GM12878 (cell line): ENCODE measurements at regions not wholly inside any gene's neighbourhood (a gene's known extent, or its start where the extent isn't known, plus 50 kb on each side); places are given as distances from the start of the nearest gene placed in this dataset.

Experiments used
- ATAC-seq: fragments of 200-7000 bp; cut with Tn5 transposase; 3 replicates; pipeline ENCODE4 v1.9.1; 2020; ENCODE audit warnings: mild to moderate bottlenecking, moderate library complexity
- BruUV-seq: library from RNA; stranded (reverse); fragments of 400-500 nt; replicated peaks from 2 replicates; lab custom pipeline; 2021; lab: Mats Ljungman, UMichigan
- CTCF ChIA-PET: fragments of 300-600 bp; sonication (Branson Sonifier 250); formaldehyde crosslinking; extraction: SDS; loops from one replicate; lab custom pipeline; 2021; ENCODE audit warnings: inconsistent platforms; lab: Yijun Ruan, JAX
- POLR2A ChIA-PET: fragments of 350-600 bp; formaldehyde crosslinking; extraction: SDS; loops from one replicate; lab custom pipeline; 2021; ENCODE audit warnings: inconsistent platforms; lab: Charles Lee
- RAD21 ChIA-PET: fragments of 300-600 bp; sonication (Branson Sonifier 250); formaldehyde crosslinking; loops from one replicate; lab custom pipeline; 2023; ENCODE audit warnings: antibody characterized with exemption; ENCODE audit not compliant: unreplicated experiment; lab: Charles Lee
- SMC1A ChIA-PET: fragments of 300-600 bp; sonication (Branson Sonifier 250); formaldehyde crosslinking; loops from one replicate; lab custom pipeline; 2023; ENCODE audit not compliant: unreplicated experiment, uncharacterized antibody; lab: Charles Lee
- DNase-seq: peaks from one replicate; pipeline ENCODE4 v3.0.0-alpha.2; 2011; ENCODE audit warnings: low read depth, low spot score
- FAIRE-seq: peaks from 3 replicates; lab custom pipeline; 2011; peaks lifted over from hg19 to GRCh38; lab: Jason Lieb, UNC
- H2AFZ ChIP-seq: 2 replicates; pipeline ENCODE4 v1.6.0; 2011; ENCODE audit warnings: low read depth, low read length, control low read depth; ENCODE audit not compliant: control insufficient read depth
- H3K27ac ChIP-seq: 2 replicates; pipeline ENCODE4 v1.5.1; 2011; ENCODE audit warnings: control low read depth; ENCODE audit not compliant: control insufficient read depth, insufficient read depth
- H3K27me3 ChIP-seq, 2 experiments: replicated peaks in 1 of 2; 2 replicates each; pipeline versions ENCODE4 v1.6.0 to v1.6.1; 2011; ENCODE audit warnings: low read length in 1 of 2; ENCODE audit not compliant: control insufficient read depth in 2 of 2, insufficient read depth in 2 of 2
- H3K36me3 ChIP-seq, 2 experiments: 2 replicates each; pipeline ENCODE4 v1.5.1; 2011; ENCODE audit warnings: low read length in 1 of 2; ENCODE audit not compliant: control insufficient read depth in 2 of 2, insufficient read depth in 2 of 2
- H3K4me1 ChIP-seq: 2 replicates; pipeline ENCODE4 v1.6.1; 2011; ENCODE audit warnings: mild to moderate bottlenecking, low read length, moderate library complexity, mixed read lengths; ENCODE audit not compliant: control insufficient read depth, insufficient read depth
- H3K4me2 ChIP-seq: 2 replicates; pipeline ENCODE4 v1.6.0; 2011; ENCODE audit warnings: control low read depth; ENCODE audit not compliant: control insufficient read depth, insufficient read depth
- H3K4me3 ChIP-seq: fragments of 200-600 bp; sonication (generic); 2 replicates; pipeline ENCODE4 v1.5.1; 2016
- H3K79me2 ChIP-seq: 2 replicates; pipeline ENCODE4 v1.6.0; 2011; ENCODE audit warnings: low read length; ENCODE audit not compliant: control insufficient read depth, insufficient read depth
- H3K9ac ChIP-seq: 2 replicates; pipeline ENCODE4 v1.8.0; 2011; ENCODE audit warnings: low read length, control low read depth, mixed read lengths; ENCODE audit not compliant: control insufficient read depth, insufficient read depth
- H3K9me3 ChIP-seq: replicated peaks from 3 replicates; pipeline ENCODE4 v1.5.1; 2011; ENCODE audit warnings: mild to moderate bottlenecking, low read length; ENCODE audit not compliant: control insufficient read depth, insufficient read depth
- H4K20me1 ChIP-seq: 2 replicates; pipeline ENCODE4 v1.6.0; 2011; ENCODE audit not compliant: control insufficient read depth, insufficient read depth
- CEBPB ChIP-seq, 2 experiments: fragments of 150-350 bp in 1 of 2; IDR thresholded peaks; 2 replicates each; pipeline ENCODE4 v1.6.1; 2012 to 2014; ENCODE audit warnings: low read depth in 2 of 2, low read length in 2 of 2, borderline replicate concordance in 1 of 2, inconsistent platforms in 1 of 2
- E2F4 ChIP-seq: IDR thresholded peaks from 2 replicates; pipeline ENCODE4 v1.6.1; 2012; ENCODE audit warnings: low read depth, low read length, improper control_type of control experiment
- EP300 ChIP-seq, 2 experiments: fragments of 150-350 bp in 1 of 2; IDR thresholded peaks; 2 replicates each; pipeline ENCODE4 v1.6.1; 2011 to 2012; ENCODE audit warnings: low read depth in 2 of 2, low read length in 2 of 2, borderline replicate concordance in 1 of 2, improper control_type of control experiment in 1 of 2, inconsistent platforms in 1 of 2; ENCODE audit not compliant: control insufficient read depth in 1 of 2
- HDAC6 ChIP-seq: fragments of 200-600 bp; sonication (generic); IDR thresholded peaks from one replicate; pipeline ENCODE4 v1.8.0; 2017; ENCODE audit warnings: antibody characterized with exemption; ENCODE audit not compliant: unreplicated experiment
- IKZF1 ChIP-seq: fragments of 450-650 bp; conservative IDR thresholded peaks from 2 replicates; pipeline ENCODE4 v1.6.1; 2017; ENCODE audit warnings: antibody characterized with exemption, mild to moderate bottlenecking
- KLF5 ChIP-seq: fragments of 450-650 bp; IDR thresholded peaks from 2 replicates; pipeline ENCODE4 v1.6.1; 2014; ENCODE audit warnings: mild to moderate bottlenecking; ENCODE audit not compliant: partially characterized antibody
- PAX5 ChIP-seq: IDR thresholded peaks from 2 replicates; pipeline ENCODE4 v1.6.1; 2011; ENCODE audit warnings: low read depth, low read length, borderline replicate concordance
- SMARCA5 ChIP-seq: fragments of 450-650 bp; IDR thresholded peaks from 2 replicates; pipeline ENCODE4 v1.6.1; 2017; ENCODE audit warnings: mild to moderate bottlenecking
- STAT1 ChIP-seq: fragments of 450-650 bp; conservative IDR thresholded peaks from 2 replicates; pipeline ENCODE4 v1.6.1; 2014; ENCODE audit warnings: antibody characterized with exemption, mild to moderate bottlenecking
- TBL1XR1 ChIP-seq: IDR thresholded peaks from 2 replicates; pipeline ENCODE4 v1.6.1; 2012; ENCODE audit warnings: low read depth, low read length, improper control_type of control experiment
- TCF7 ChIP-seq: IDR thresholded peaks from 2 replicates; pipeline ENCODE4 v1.6.1; 2014; ENCODE audit warnings: antibody characterized with exemption, borderline replicate concordance
- USF2 ChIP-seq: IDR thresholded peaks from 2 replicates; pipeline ENCODE4 v1.6.1; 2011; ENCODE audit warnings: low read depth, low read length, improper control_type of control experiment, borderline replicate concordance
- YBX1 ChIP-seq: fragments of 450-650 bp; IDR thresholded peaks from 2 replicates; pipeline ENCODE4 v1.6.1; 2016; ENCODE audit warnings: antibody characterized with exemption
- ZBTB33 ChIP-seq: fragments of 450-650 bp; IDR thresholded peaks from 2 replicates; pipeline ENCODE4 v1.6.1; 2017; ENCODE audit warnings: mild to moderate bottlenecking
- in situ Hi-C: fragments of 300-500 bp; cut with MboI; formaldehyde crosslinking; loops from 9 replicates; pipeline ENCODE4 v1.14.3; 2018; ENCODE audit warnings: mixed read lengths
- intact Hi-C: fragments of 100-400 bp; cut with micrococcal nuclease; formaldehyde crosslinking; loops from one replicate; pipeline ENCODE4 v1.14.2; 2022; ENCODE audit not compliant: unreplicated experiment

GRCh38 chr11:104476454-104476853 is 312.5 kb upstream of the PDGFD start:
- ChIA-PET POLR2A (no interaction called here), RAD21 (no interaction called here), CTCF (interaction anchor here (0.7 to 1.0 kb wide), 2 partner anchors 794 to 1387 kb away, joined by 3 read pairs; no protein-coding TSS in a partner anchor), SMC1A (no interaction called here)
- no peaks in the 10 kb centered on the region for H3K4me1 ChIP-seq
- FAIRE-seq (no peak), DNase-seq (no peak), ATAC-seq (no peak)
- in situ Hi-C loops (no loop called here), intact Hi-C loops (no loop called here)
- H3K9ac ChIP-seq: no peak overlapping the region
- BruUV-seq: no TSS peak
- H3K36me3 ChIP-seq: no peaks in the 10 kb centered on the region
- H3K27ac ChIP-seq: no peak overlapping the region
- H3K4me3 ChIP-seq: no peak overlapping the region
- H4K20me1 ChIP-seq: no peaks in the 10 kb centered on the region
- H3K27me3 ChIP-seq: no peaks in the 10 kb centered on the region
- no peaks in the 10 kb centered on the region for H3K79me2 ChIP-seq
- H3K4me2 ChIP-seq: no peak overlapping the region
- no peak overlapping the region for H2AFZ ChIP-seq
- no peaks in the 10 kb centered on the region for H3K9me3 ChIP-seq
- TF ChIP-seq PAX5: no peak
- TF ChIP-seq, all 136 proteins: peak for 0

- H3K4me1 ChIP-seq: no peaks in the 10 kb centered on the region
- FAIRE-seq: no peak
- DNase-seq: no peak
- intact Hi-C loops: no loop called here
- no peaks in the 10 kb centered on the region for H3K27me3 ChIP-seq
- H3K79me2 ChIP-seq: no peaks in the 10 kb centered on the region
- ChIA-PET POLR2A (no interaction called here), SMC1A (no interaction called here), CTCF (interaction anchor here (0.6 kb wide), 1 partner anchor 19 kb away, joined by 3 read pairs; no protein-coding TSS in a partner anchor), RAD21 (no interaction called here)
- H3K27ac ChIP-seq: no peak overlapping the region
- no peak overlapping the region for H2AFZ ChIP-seq
- H3K4me3 ChIP-seq: no peak overlapping the region
- H4K20me1 ChIP-seq: no peaks in the 10 kb centered on the region
- no TSS peak for BruUV-seq
- H3K9me3 ChIP-seq: no peaks in the 10 kb centered on the region
- no peaks in the 10 kb centered on the region for H3K36me3 ChIP-seq
- H3K9ac ChIP-seq: no peak overlapping the region
- in situ Hi-C loops: no loop called here
- no peak overlapping the region for H3K4me2 ChIP-seq
- ATAC-seq: no peak
- TF ChIP-seq ZBTB33 (no peak), YBX1 (no peak), STAT1 (no peak), HDAC6 (no peak), USF2 (no peak), TBL1XR1 (no peak), E2F4 (no peak), TCF7 (no peak), EP300 (IDR thresholded peaks at IDR 0.05; ENCODE audit: borderline replicate concordance in 1 of 2, control insufficient read depth in 1 of 2, low read depth in 2 of 2, low read length in 2 of 2) (no peak), SMARCA5 (no peak), CEBPB (IDR thresholded peaks at IDR 0.05; ENCODE audit: borderline replicate concordance in 1 of 2, low read depth in 2 of 2, low read length in 2 of 2) (no peak), KLF5 (no peak), IKZF1 (no peak)
These were observed 303.5 kb upstream of the PDGFD start for GRCh38 chr11:104467404-104467803.
